ENCODE measurements at regions not wholly inside any gene's neighbourhood (a gene's known extent, or its start where the extent isn't known, plus 50 kb on each side); places are given as distances from the start of the nearest gene placed in this dataset.

DNA sequence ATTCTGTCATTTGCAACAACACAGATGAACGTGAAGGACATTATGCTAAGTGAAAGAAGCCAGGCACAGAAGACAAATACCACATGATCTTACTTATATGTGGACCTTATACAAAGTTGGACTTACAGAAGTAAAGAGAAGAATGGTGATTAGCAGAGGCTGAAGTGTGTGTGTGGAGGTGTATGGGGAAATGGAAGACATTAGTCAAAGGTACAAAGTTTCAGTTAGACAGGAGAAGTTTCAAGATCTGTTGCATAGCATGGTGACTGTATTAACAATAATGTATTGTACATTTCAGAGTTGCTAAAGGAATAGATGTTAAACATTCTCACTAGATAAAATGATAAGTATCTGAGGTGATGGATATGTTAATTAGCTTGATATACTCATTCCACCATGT lies 124.4 kb upstream of the ADRA1D start:
- TF ChIP-seq POLR2A (IDR thresholded peaks at IDR 0.05; ENCODE audit: borderline replicate concordance, extremely low read depth, insufficient read depth, insufficient read length) (no peak), SRF (IDR thresholded peaks at IDR 0.05; ENCODE audit: low read depth) (no peak), CEBPB (IDR thresholded peaks at IDR 0.05; ENCODE audit: low read depth) (no peak), YY1 (IDR thresholded peaks at IDR 0.05; ENCODE audit: extremely low read depth, insufficient replicate concordance, low read depth, low read length) (no peak), CBX3 (IDR thresholded peaks at IDR 0.05; ENCODE audit: low read depth) (no peak), EZH2 (IDR thresholded peaks at IDR 0.05) (no peak), EZH2phosphoT487 (IDR thresholded peaks at IDR 0.05; ENCODE audit: borderline replicate concordance) (no peak)
- TF ChIP-seq, protein P1, sequence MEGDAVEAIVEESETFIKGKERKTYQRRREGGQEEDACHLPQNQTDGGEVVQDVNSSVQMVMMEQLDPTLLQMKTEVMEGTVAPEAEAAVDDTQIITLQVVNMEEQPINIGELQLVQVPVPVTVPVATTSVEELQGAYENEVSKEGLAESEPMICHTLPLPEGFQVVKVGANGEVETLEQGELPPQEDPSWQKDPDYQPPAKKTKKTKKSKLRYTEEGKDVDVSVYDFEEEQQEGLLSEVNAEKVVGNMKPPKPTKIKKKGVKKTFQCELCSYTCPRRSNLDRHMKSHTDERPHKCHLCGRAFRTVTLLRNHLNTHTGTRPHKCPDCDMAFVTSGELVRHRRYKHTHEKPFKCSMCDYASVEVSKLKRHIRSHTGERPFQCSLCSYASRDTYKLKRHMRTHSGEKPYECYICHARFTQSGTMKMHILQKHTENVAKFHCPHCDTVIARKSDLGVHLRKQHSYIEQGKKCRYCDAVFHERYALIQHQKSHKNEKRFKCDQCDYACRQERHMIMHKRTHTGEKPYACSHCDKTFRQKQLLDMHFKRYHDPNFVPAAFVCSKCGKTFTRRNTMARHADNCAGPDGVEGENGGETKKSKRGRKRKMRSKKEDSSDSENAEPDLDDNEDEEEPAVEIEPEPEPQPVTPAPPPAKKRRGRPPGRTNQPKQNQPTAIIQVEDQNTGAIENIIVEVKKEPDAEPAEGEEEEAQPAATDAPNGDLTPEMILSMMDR (IDR thresholded peaks at IDR 0.05 in 2 of 3, conservative IDR thresholded peaks at IDR 0.05 in 1 of 3; ENCODE audit: borderline replicate concordance in 1 of 3, insufficient read depth in 1 of 3, low read depth in 2 of 3, low read length in 2 of 3) = no peak
- TF ChIP-seq, protein P2, sequence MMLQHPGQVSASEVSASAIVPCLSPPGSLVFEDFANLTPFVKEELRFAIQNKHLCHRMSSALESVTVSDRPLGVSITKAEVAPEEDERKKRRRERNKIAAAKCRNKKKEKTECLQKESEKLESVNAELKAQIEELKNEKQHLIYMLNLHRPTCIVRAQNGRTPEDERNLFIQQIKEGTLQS (IDR thresholded peaks at IDR 0.05) = no peak
